ENCODE measurements at regions not wholly inside any gene's neighbourhood (a gene's known extent, or its start where the extent isn't known, plus 50 kb on each side); places are given as distances from the start of the nearest gene placed in this dataset.

- no peak for DNase-seq
Measured at GRCh38 chr4:12791536-12791935, 692.6 kb downstream of the RAB28 start.

- DNase-seq: no peak
Measured at GRCh38 chr4:12787261-12787660, 696.9 kb downstream of the RAB28 start.

GRCh38 chr4:12778706-12779105, 705.4 kb downstream of the RAB28 start:
- no peak for DNase-seq

GRCh38 chr4:12778191-12778590, 705.9 kb downstream of the RAB28 start:
- no peak for DNase-seq

- DNase-seq: no peak
Measured at GRCh38 chr4:12770351-12770750, 713.8 kb downstream of the RAB28 start.

GRCh38 chr4:12761694-12762093, 722.4 kb downstream of the RAB28 start:
- DNase-seq: no peak

- DNase-seq: no peak
Measured at GRCh38 chr4:12747154-12747553, 737.0 kb downstream of the RAB28 start.

GRCh38 chr4:12746221-12746620, 737.9 kb downstream of the RAB28 start:
- no peak for DNase-seq

GRCh38 chr4:12734586-12734985, 749.6 kb downstream of the RAB28 start:
- DNase-seq: no peak

- DNase-seq: peak in 2 of 6 experiments; percentile 8 to 9
Measured at GRCh38 chr4:12729384-12729783, 754.8 kb downstream of the RAB28 start.

GRCh38 chr4:12724510-12724909, 759.6 kb downstream of the RAB28 start:
- DNase-seq: no peak

GRCh38 chr4:12723849-12724447, 760.2 kb downstream of the RAB28 start:
- DNase-seq: no peak

- no peak for DNase-seq
Measured at GRCh38 chr4:12716896-12717295, 767.2 kb downstream of the RAB28 start.

- DNase-seq: no peak
Measured at GRCh38 chr4:12712648-12713339, 771.3 kb downstream of the RAB28 start.

- DNase-seq: no peak
Measured at GRCh38 chr4:12707381-12708175, 776.6 kb downstream of the RAB28 start.

- no peak for DNase-seq
Measured at GRCh38 chr4:12703036-12703435, 781.1 kb downstream of the RAB28 start.

- DNase-seq: no peak
Measured at GRCh38 chr4:12701384-12701783, 782.8 kb downstream of the RAB28 start.

GRCh38 chr4:12697970-12698369, 786.2 kb downstream of the RAB28 start:
- no peak for DNase-seq

GRCh38 chr4:12692815-12693214, 791.3 kb downstream of the RAB28 start:
- no peak for DNase-seq

GRCh38 chr4:12691168-12691567, 793.0 kb downstream of the RAB28 start:
- no peak for DNase-seq

- DNase-seq: no peak
Measured at GRCh38 chr4:12689457-12689856, 794.7 kb downstream of the RAB28 start.

- no peak for DNase-seq
Measured at GRCh38 chr4:12679217-12679616, 804.9 kb downstream of the RAB28 start.

- no peak for DNase-seq
Measured at GRCh38 chr4:12674184-12674583, 810.0 kb downstream of the RAB28 start.

- no peak for DNase-seq
Measured at GRCh38 chr4:12672303-12672702, 811.8 kb downstream of the RAB28 start.
